HCT116 (cell line): ENCODE measurements at regions not wholly inside any gene's neighbourhood (a gene's known extent, or its start where the extent isn't known, plus 50 kb on each side); places are given as distances from the start of the nearest gene placed in this dataset.

Experiments used
- CTCF ChIP-seq, 3 experiments: fragments of 200-600 bp in 1 of 3; sonication (generic) in 1 of 3; IDR thresholded peaks in 2 of 3; conservative IDR thresholded peaks in 1 of 3; 2 replicates each; pipeline ENCODE4 v1.5.1; 2012 to 2017; ENCODE audit warnings: low read depth in 2 of 3, low read length in 2 of 3, antibody characterized with exemption in 1 of 3, borderline replicate concordance in 1 of 3, control low read depth in 1 of 3, mild to moderate bottlenecking in 1 of 3, mixed read lengths in 1 of 3, mixed run types in 1 of 3, moderate library complexity in 1 of 3; ENCODE audit not compliant: insufficient read depth in 1 of 3
- YY1 ChIP-seq: IDR thresholded peaks from 2 replicates; pipeline ENCODE4 v1.6.1; 2011; ENCODE audit warnings: low read length, low read depth, moderate library complexity, mild to moderate bottlenecking; ENCODE audit not compliant: insufficient replicate concordance; ENCODE audit errors: extremely low read depth

DNA sequence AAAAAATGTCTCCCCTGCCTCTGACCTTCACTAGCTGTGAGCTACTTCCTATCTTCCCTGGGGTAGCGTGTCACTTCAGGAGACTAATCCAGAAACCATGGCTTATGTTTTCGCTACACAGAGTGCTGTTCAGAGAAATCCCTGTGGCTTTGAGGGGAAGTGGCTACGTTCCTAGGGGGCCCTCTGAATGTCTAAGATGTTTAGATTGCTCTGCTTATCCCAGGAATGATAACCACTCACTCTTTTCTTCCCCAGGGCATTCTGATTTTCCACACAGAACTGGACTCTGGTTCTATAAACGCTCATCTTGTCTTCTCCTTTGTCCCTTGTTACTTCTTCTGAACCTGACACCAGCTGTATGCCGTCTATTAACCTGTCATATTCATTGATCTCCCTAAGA, 572.5 kb downstream of the OLFM4 start:
- no peak for TF ChIP-seq YY1
- no peak for TF ChIP-seq CTCF (IDR thresholded peaks at IDR 0.05 in 2 of 3, conservative IDR thresholded peaks at IDR 0.05 in 1 of 3; ENCODE audit: borderline replicate concordance in 1 of 3, insufficient read depth in 1 of 3, low read depth in 2 of 3, low read length in 2 of 3)
